Ovary (tissue), 7 donors: ENCODE measurements at regions not wholly inside any gene's neighbourhood (a gene's known extent, or its start where the extent isn't known, plus 50 kb on each side); places are given as distances from the start of the nearest gene placed in this dataset.

Experiments used
- DNase-seq, 5 donors: peaks; one replicate each; pipeline ENCODE4 v3.0.0-alpha.2; 2019 to 2020
- H3K27ac ChIP-seq, 2 donors: fragments of 200-600 bp; one replicate each; pipeline versions ENCODE4 v1.5.1 to v1.8.0; 2019 to 2022
- H3K27me3 ChIP-seq: fragments of 200-600 bp; one replicate; pipeline ENCODE4 v1.8.0; 2022
- H3K36me3 ChIP-seq: fragments of 200-600 bp; sonication (generic); one replicate; pipeline ENCODE4 v1.5.1; 2019
- H3K4me1 ChIP-seq: one replicate; pipeline ENCODE4 v1.8.1; 2013; ENCODE audit warnings: mild to moderate bottlenecking, moderate library complexity; ENCODE audit not compliant: insufficient read depth
- H3K4me3 ChIP-seq: fragments of 200-600 bp; sonication (generic); one replicate; pipeline ENCODE4 v1.5.1; 2017
- H3K9me3 ChIP-seq, 2 donors: fragments of 200-600 bp in 1 of 2; sonication (generic) in 1 of 2; one replicate each; pipeline versions ENCODE4 v1.5.1 to v1.8.1; 2013 to 2019; ENCODE audit warnings: mild to moderate bottlenecking in 1 of 2, moderate library complexity in 1 of 2
- CTCF ChIP-seq, 3 donors: fragments of 450-650 bp in 2 of 3; fragments of 200-600 bp in 1 of 3; IDR thresholded peaks; one replicate each; pipeline versions ENCODE4 v1.5.1 to v1.8.0; 2016 to 2022; ENCODE audit warnings: antibody characterized with exemption in 3 of 3, mild to moderate bottlenecking in 1 of 3
- EP300 ChIP-seq: sonication (generic); formaldehyde crosslinking; IDR thresholded peaks from one replicate; pipeline ENCODE4 v1.6.1; 2017; ENCODE audit warnings: antibody characterized with exemption
- POLR2A ChIP-seq: fragments of 450-650 bp; IDR thresholded peaks from one replicate; pipeline ENCODE4 v1.6.1; 2017; ENCODE audit warnings: antibody characterized with exemption, mild to moderate bottlenecking, moderate library complexity
- WGBS, 3 donors: extraction: QIAGEN DNeasy Blood & Tissue Kit in 1 of 3; methylation state at CpG; one replicate each; pipeline versions ENCODE4 v1.1.5 to v1.1.7; 2013 to 2017; 5-methylcytosine and 5-hydroxymethylcytosine counted together
- intact Hi-C, 4 donors: fragments of 100-400 bp; cut with DNase I; formaldehyde crosslinking; loops; one replicate each; pipeline versions ENCODE4 v1.11.0 to v1.15.1; 2022 to 2023
- donor health status: DM: no; HTN: no; CAD: no; lungs with moderate emphysema.
- donor health status: DM: no; HTN: no; CAD: no.
- donor health status: Bipolar disorder and iron deficiency.
- donor health status: DM: no; HTN: no; CAD: no.
- donor health status: DM: yes; HTN: yes; CAD: no.

- H3K4me3 ChIP-seq: no peak overlapping the region
- no peaks in the 10 kb centered on the region for H3K4me1 ChIP-seq
- WGBS, 3 donors: 92 to 94% (median 93%) methylated on average over 3 of the region's 3 CpGs
- no peak for DNase-seq
- H3K27ac ChIP-seq: no peak overlapping the region
- intact Hi-C loops: no loop called here
- H3K36me3 ChIP-seq: no peaks in the 10 kb centered on the region
- TF ChIP-seq POLR2A: no peak
- TF ChIP-seq EP300: no peak
- no peak for TF ChIP-seq CTCF (IDR thresholded peaks at IDR 0.05)
- no peaks in the 10 kb centered on the region for H3K27me3 ChIP-seq
- no peaks in the 10 kb centered on the region for H3K9me3 ChIP-seq
Observed at GRCh38 chr3:159219231-159219630, 417.4 kb downstream of the MFSD1 start.

DNA sequence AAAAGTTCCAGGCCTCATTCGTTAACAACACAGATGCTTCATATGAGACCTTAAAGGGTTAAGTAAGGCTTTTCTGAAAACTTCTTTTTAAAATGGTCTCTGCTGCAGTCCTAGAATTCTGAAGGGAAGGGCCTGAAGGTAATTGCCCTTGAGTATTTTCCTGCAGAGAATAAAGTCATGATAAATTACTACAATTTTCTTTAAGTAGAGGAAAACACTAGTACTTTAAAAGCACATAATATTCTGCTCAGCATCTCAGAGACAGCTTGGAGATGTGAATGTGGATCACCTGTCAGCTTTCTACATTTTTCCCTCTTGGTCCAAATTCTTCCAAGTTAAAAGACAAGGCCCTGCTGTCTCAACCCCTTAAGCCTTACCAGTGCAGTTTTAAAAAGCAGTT is 419.5 kb downstream of the MFSD1 start:
- intact Hi-C loops: no loop called here
- Histone ChIP-seq H3K36me3 (no peaks in the 10 kb centered on the region), H3K27ac (no peak overlapping the region), H3K9me3 (no peaks in the 10 kb centered on the region), H3K4me1 (no peaks in the 10 kb centered on the region), H3K27me3 (no peaks in the 10 kb centered on the region), H3K4me3 (no peak overlapping the region)
- WGBS, 3 donors: 70 to 90% (median 79%) methylated on average over 1 of the region's 1 CpG
- TF ChIP-seq CTCF (IDR thresholded peaks at IDR 0.05) (no peak), POLR2A (no peak), EP300 (no peak)
- DNase-seq: no peak

GRCh38 chr3:159229116-159229680 is 427.3 kb downstream of the MFSD1 start:
- Histone ChIP-seq H3K4me1 (no peaks in the 10 kb centered on the region), H3K27ac (no peak overlapping the region), H3K4me3 (no peak overlapping the region), H3K27me3 (no peaks in the 10 kb centered on the region), H3K36me3 (no peaks in the 10 kb centered on the region), H3K9me3 (no peaks in the 10 kb centered on the region)
- no peak for TF ChIP-seq POLR2A
- TF ChIP-seq CTCF (IDR thresholded peaks at IDR 0.05): no peak
- TF ChIP-seq EP300: no peak
- 72 to 82% (median 76%) methylated on average over 5 of the region's 5 CpGs for WGBS, 3 donors
- DNase-seq: no peak
- intact Hi-C loops: no loop called here

DNA sequence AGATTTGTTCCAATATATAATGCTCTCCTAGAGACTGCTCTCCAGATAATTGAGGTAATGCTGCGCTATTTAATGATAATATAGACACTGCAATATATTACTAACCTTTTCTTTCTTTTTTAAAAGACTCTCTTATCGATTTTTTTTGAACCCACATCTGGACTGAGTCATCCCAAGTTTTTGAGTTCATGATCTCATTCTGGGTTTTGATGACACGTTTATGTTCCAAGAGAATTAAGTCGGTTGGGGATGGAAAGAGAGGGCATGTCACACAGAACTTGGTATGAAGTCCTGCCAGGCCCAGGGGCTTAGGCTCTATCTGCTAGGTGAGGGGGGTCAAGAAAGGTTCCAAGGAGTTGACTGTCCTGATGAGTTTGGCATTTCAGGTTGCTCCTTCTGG is 431.1 kb downstream of the MFSD1 start:
- Histone ChIP-seq H3K4me1 (no peaks in the 10 kb centered on the region), H3K9me3 (no peaks in the 10 kb centered on the region), H3K36me3 (no peaks in the 10 kb centered on the region), H3K27me3 (no peaks in the 10 kb centered on the region), H3K27ac (no peak overlapping the region), H3K4me3 (no peak overlapping the region)
- DNase-seq: no peak
- 71 to 84% (median 75%) methylated on average over 4 of the region's 4 CpGs for WGBS, 3 donors
- intact Hi-C loops: no loop called here
- TF ChIP-seq EP300 (no peak), CTCF (IDR thresholded peaks at IDR 0.05) (no peak), POLR2A (no peak)
